Upper lobe of left lung (tissue), 4 donors: ENCODE measurements at regions not wholly inside any gene's neighbourhood (a gene's known extent, or its start where the extent isn't known, plus 50 kb on each side); places are given as distances from the start of the nearest gene placed in this dataset.

Source experiments
- EP300 ChIP-seq, 4 donors: sonication (generic); formaldehyde crosslinking; IDR thresholded peaks; one replicate each; pipeline ENCODE4 v1.5.1; 2017; ENCODE audit warnings: antibody characterized with exemption in 4 of 4, control low read depth in 2 of 4
- POLR2A ChIP-seq, 4 donors: fragments of 450-650 bp; IDR thresholded peaks; one replicate each; pipeline ENCODE4 v1.5.1; 2016 to 2017; ENCODE audit warnings: antibody characterized with exemption in 4 of 4, mild to moderate bottlenecking in 2 of 4
- TF ChIP-seq, protein P1 (sequence below), 6 experiments: fragments of 450-650 bp in 4 of 6; fragments of 200-600 bp in 2 of 6; sonication (generic) in 2 of 6; IDR thresholded peaks; one replicate each; pipeline ENCODE4 v1.5.1; 2016 to 2019; ENCODE audit warnings: antibody characterized with exemption in 6 of 6

DNA sequence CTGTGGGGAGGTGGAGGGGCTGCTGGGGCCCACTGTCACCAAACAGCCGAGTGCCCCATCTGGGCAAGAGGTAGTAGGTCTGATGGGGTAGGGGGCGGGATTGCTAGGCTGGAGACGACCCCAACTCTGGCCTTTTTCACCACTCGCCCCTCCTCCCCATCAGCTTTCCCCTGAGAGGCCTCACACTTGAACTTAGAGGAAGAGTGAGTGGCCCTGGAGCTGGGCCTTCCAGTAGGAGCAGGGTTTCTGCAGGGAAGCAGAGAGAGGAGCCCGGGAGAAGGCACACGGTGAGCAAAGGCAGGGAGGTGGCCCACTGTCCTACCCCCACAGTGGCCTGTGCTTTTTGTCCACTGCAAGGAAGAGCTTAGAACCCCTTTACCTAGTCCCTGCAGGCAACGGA is 111.9 kb upstream of the WNT4 start:
- TF ChIP-seq POLR2A (IDR thresholded peaks at IDR 0.05) (peak in 1 of 4 donors; percentile 7), EP300 (IDR thresholded peaks at IDR 0.05) (no peak)
- TF ChIP-seq, protein P1, sequence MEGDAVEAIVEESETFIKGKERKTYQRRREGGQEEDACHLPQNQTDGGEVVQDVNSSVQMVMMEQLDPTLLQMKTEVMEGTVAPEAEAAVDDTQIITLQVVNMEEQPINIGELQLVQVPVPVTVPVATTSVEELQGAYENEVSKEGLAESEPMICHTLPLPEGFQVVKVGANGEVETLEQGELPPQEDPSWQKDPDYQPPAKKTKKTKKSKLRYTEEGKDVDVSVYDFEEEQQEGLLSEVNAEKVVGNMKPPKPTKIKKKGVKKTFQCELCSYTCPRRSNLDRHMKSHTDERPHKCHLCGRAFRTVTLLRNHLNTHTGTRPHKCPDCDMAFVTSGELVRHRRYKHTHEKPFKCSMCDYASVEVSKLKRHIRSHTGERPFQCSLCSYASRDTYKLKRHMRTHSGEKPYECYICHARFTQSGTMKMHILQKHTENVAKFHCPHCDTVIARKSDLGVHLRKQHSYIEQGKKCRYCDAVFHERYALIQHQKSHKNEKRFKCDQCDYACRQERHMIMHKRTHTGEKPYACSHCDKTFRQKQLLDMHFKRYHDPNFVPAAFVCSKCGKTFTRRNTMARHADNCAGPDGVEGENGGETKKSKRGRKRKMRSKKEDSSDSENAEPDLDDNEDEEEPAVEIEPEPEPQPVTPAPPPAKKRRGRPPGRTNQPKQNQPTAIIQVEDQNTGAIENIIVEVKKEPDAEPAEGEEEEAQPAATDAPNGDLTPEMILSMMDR (IDR thresholded peaks at IDR 0.05) = no peak
